Neural progenitor cell (in vitro differentiated cells): ENCODE measurements at regions not wholly inside any gene's neighbourhood (a gene's known extent, or its start where the extent isn't known, plus 50 kb on each side); places are given as distances from the start of the nearest gene placed in this dataset.

Experiments used
- DNase-seq: peaks from one replicate; pipeline ENCODE4 v3.0.0-alpha.2; 2016; ENCODE audit warnings: low spot score
- H2AFZ ChIP-seq: fragments of 200-600 bp; sonication (generic); replicated peaks from 2 replicates; pipeline ENCODE4 v1.6.1; 2016; ENCODE audit warnings: antibody characterized with exemption
- H3F3A ChIP-seq: fragments of 200-600 bp; sonication (generic); 2 replicates; pipeline ENCODE4 v1.6.1; 2016; ENCODE audit warnings: antibody characterized with exemption, low read depth
- H3K27ac ChIP-seq: fragments of 200-600 bp; sonication (generic); 2 replicates; pipeline ENCODE4 v1.5.1; 2016; ENCODE audit warnings: mild to moderate bottlenecking
- H3K27me3 ChIP-seq: fragments of 200-600 bp; sonication (generic); 2 replicates; pipeline ENCODE4 v1.6.1; 2016; ENCODE audit warnings: mild to moderate bottlenecking, moderate library complexity
- H3K36me3 ChIP-seq: fragments of 200-600 bp; sonication (generic); 2 replicates; pipeline ENCODE4 v1.5.1; 2016
- H3K4me1 ChIP-seq: fragments of 200-600 bp; sonication (generic); 2 replicates; pipeline ENCODE4 v1.6.1; 2016; ENCODE audit warnings: mixed run types
- H3K4me2 ChIP-seq: fragments of 200-600 bp; sonication (generic); 2 replicates; pipeline ENCODE4 v1.6.1; 2016
- H3K4me3 ChIP-seq: fragments of 200-600 bp; sonication (generic); 2 replicates; pipeline ENCODE4 v1.5.1; 2016
- H3K79me2 ChIP-seq: fragments of 200-600 bp; sonication (generic); 2 replicates; pipeline ENCODE4 v1.6.1; 2016; ENCODE audit warnings: low read depth
- H3K9ac ChIP-seq: fragments of 200-600 bp; sonication (generic); 2 replicates; pipeline ENCODE4 v1.6.1; 2016
- H3K9me3 ChIP-seq: fragments of 200-600 bp; sonication (generic); 2 replicates; pipeline ENCODE4 v1.5.1; 2016; ENCODE audit warnings: low read depth
- H4K20me1 ChIP-seq: fragments of 200-600 bp; sonication (generic); 2 replicates; pipeline ENCODE4 v1.6.1; 2016; ENCODE audit warnings: low read depth
- H3K27ac Mint-ChIP-seq: 3 replicates; pipeline ENCODE4 v1.8.0; 2021; ENCODE audit warnings: mixed read lengths
- H3K27me3 Mint-ChIP-seq: 2 replicates; pipeline ENCODE4 v1.8.0; 2022; ENCODE audit warnings: low read depth, mild to moderate bottlenecking, inconsistent platforms, moderate library complexity, mixed read lengths; ENCODE audit not compliant: insufficient read depth
- H3K36me3 Mint-ChIP-seq: 3 replicates; pipeline ENCODE4 v1.8.0; 2021; ENCODE audit warnings: mixed read lengths
- H3K4me1 Mint-ChIP-seq: 3 replicates; pipeline ENCODE4 v1.8.0; 2021; ENCODE audit warnings: mixed read lengths
- H3K4me3 Mint-ChIP-seq: 3 replicates; pipeline ENCODE4 v1.8.0; 2021; ENCODE audit warnings: mild to moderate bottlenecking, moderate library complexity, mixed read lengths
- H3K9me3 Mint-ChIP-seq: 3 replicates; pipeline ENCODE4 v1.8.0; 2020; ENCODE audit warnings: mixed read lengths
- EZH2 ChIP-seq: fragments of 200-600 bp; sonication (generic); IDR thresholded peaks from 2 replicates; pipeline ENCODE4 v1.6.1; 2017; ENCODE audit warnings: antibody characterized with exemption, mild to moderate bottlenecking, moderate library complexity
- EZH2phosphoT487 ChIP-seq: fragments of 200-600 bp; sonication (generic); IDR thresholded peaks from 2 replicates; pipeline ENCODE4 v1.6.1; 2017; ENCODE audit warnings: antibody characterized with exemption
- TF ChIP-seq, protein P1 (sequence below): fragments of 200-600 bp; sonication (generic); IDR thresholded peaks from 2 replicates; pipeline ENCODE4 v1.5.1; 2017; ENCODE audit warnings: antibody characterized with exemption, mild to moderate bottlenecking

DNA sequence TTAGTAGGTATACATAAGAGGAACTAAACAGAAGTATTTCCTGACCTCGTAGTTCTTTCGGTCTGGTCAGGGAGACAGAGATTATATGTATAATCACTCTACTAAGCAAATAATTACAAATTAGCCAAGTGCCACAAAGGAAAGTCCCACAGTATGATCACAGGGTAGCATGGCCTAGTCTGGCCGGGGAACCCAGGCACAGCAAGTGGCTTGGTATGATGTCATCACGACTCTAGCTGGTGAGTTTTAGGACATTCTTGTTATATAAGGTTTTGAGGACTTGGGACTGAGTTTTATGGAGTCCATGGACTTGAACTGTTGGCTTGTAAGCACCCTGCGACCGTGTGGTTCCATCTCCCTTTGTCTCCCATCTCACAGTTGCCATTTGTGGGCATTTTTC, 316.5 kb upstream of the ZFHX3 start:
- H3K4me2 ChIP-seq, result no peak overlapping the region
- no peak for TF ChIP-seq EZH2
- TF ChIP-seq, protein P1, sequence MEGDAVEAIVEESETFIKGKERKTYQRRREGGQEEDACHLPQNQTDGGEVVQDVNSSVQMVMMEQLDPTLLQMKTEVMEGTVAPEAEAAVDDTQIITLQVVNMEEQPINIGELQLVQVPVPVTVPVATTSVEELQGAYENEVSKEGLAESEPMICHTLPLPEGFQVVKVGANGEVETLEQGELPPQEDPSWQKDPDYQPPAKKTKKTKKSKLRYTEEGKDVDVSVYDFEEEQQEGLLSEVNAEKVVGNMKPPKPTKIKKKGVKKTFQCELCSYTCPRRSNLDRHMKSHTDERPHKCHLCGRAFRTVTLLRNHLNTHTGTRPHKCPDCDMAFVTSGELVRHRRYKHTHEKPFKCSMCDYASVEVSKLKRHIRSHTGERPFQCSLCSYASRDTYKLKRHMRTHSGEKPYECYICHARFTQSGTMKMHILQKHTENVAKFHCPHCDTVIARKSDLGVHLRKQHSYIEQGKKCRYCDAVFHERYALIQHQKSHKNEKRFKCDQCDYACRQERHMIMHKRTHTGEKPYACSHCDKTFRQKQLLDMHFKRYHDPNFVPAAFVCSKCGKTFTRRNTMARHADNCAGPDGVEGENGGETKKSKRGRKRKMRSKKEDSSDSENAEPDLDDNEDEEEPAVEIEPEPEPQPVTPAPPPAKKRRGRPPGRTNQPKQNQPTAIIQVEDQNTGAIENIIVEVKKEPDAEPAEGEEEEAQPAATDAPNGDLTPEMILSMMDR, result no peak
- TF ChIP-seq EZH2phosphoT487, result no peak
- no peaks in the 10 kb centered on the region for H3K4me1 ChIP-seq
- no peak overlapping the region for H3K27ac Mint-ChIP-seq
- no peaks in the 10 kb centered on the region for H3K36me3 ChIP-seq
- peaks cover 2% of the 10 kb centered on the region for H3K27me3 Mint-ChIP-seq
- no peak overlapping the region for H3K9ac ChIP-seq
- no peak overlapping the region for H3K4me3 Mint-ChIP-seq
- no peaks in the 10 kb centered on the region for H3F3A ChIP-seq
- no peaks in the 10 kb centered on the region for H3K36me3 Mint-ChIP-seq
- no peaks in the 10 kb centered on the region for H3K9me3 Mint-ChIP-seq
- H3K27ac ChIP-seq, result no peak overlapping the region
- H3K79me2 ChIP-seq, result no peaks in the 10 kb centered on the region
- H4K20me1 ChIP-seq, result no peaks in the 10 kb centered on the region
- DNase-seq, result no peak
- no peak overlapping the region for H3K4me3 ChIP-seq
- H3K9me3 ChIP-seq, result no peaks in the 10 kb centered on the region
- no peaks in the 10 kb centered on the region for H3K27me3 ChIP-seq
- H3K4me1 Mint-ChIP-seq, result no peaks in the 10 kb centered on the region
- H2AFZ ChIP-seq, result no peak overlapping the region

DNA sequence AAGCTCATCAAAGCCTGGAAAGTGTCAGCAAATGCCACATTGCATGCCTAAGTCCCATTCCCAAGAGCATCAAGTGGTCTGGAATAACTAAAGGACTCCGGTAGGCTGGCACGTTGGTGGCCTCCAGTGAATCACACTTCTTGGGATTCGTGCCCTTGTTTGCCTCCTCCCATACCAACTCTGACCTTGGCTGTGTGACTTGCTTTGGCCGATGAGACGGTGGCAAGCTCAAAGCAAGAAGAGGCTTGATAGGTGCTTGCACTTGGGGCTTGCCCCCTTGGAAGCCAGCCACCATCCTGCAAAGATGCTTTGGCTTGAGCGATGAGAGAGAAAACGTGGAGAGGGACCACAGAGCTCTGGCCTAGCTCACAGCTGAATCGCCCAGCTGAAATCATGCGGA, 313.1 kb upstream of the ZFHX3 start:
- no peaks in the 10 kb centered on the region for H3K36me3 ChIP-seq
- H3K4me1 ChIP-seq, result peaks cover 6% of the 10 kb centered on the region
- H3K79me2 ChIP-seq, result no peaks in the 10 kb centered on the region

DNA sequence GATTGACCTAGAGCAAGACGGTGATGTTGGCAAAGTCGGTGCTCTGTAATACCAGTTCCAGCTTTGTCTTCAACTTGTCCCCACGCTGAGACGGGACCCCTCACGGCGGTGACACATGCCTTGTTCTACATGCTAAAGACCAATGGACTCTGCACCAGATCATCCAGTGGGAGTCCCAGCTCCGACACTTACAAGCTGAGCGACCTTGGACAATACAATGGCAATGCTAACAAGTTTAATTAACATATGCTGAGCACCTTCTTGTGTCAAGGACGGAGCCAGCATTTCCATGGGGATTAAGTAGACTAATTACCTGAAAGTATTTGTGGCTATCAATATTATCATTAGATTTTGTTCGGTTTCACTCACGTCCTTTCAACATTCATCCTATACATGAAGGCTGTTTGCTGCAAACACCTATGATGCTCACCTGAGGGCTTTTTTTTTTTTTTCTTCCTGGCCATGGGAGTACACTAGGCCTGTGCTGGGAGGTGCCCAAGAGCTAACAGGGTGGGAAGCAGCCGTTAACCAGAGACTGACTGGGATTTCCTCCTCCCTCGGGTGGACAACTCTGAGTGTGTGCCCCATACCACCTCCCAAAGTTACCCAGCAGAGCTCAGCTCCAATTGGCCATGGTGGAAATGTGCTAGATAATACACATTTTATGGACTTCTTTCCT, 308.6 kb upstream of the ZFHX3 start:
- Mint-ChIP-seq H3K4me3 (no peak overlapping the region), H3K27ac (no peak overlapping the region)
- DNase-seq, result peak; percentile 2

More for the DNA sequence above, 313.1 kb upstream of the ZFHX3 start:
- peaks cover 3% of the 10 kb centered on the region for H3K4me1 Mint-ChIP-seq
- H3K27ac Mint-ChIP-seq, result no peak overlapping the region
- no peak for TF ChIP-seq EZH2
- TF ChIP-seq EZH2phosphoT487, result no peak
- TF ChIP-seq, protein P1, result no peak
- Histone ChIP-seq H3K27ac (no peak overlapping the region), H3K9me3 (no peaks in the 10 kb centered on the region), H4K20me1 (no peaks in the 10 kb centered on the region), H3F3A (peaks cover under 1% of the 10 kb centered on the region), H3K4me2 (no peak overlapping the region), H3K27me3 (no peaks in the 10 kb centered on the region), H2AFZ (no peak overlapping the region), H3K9ac (no peak overlapping the region), H3K4me3 (no peak overlapping the region)
- H3K4me3 Mint-ChIP-seq, result no peak overlapping the region
- no peak for DNase-seq
- no peaks in the 10 kb centered on the region for H3K36me3 Mint-ChIP-seq
- no peaks in the 10 kb centered on the region for H3K9me3 Mint-ChIP-seq
- H3K27me3 Mint-ChIP-seq, result peaks cover 4% of the 10 kb centered on the region

More for the DNA sequence above, 308.6 kb upstream of the ZFHX3 start:
- H3K9me3 ChIP-seq, result no peaks in the 10 kb centered on the region
- no peak overlapping the region for H3K9ac ChIP-seq
- no peaks in the 10 kb centered on the region for H3K27me3 ChIP-seq
- no peak overlapping the region for H3K4me2 ChIP-seq
- Mint-ChIP-seq H3K9me3 (no peaks in the 10 kb centered on the region), H3K4me1 (peaks cover 31% of the 10 kb centered on the region), H3K36me3 (no peaks in the 10 kb centered on the region), H3K27me3 (peaks cover 12% of the 10 kb centered on the region)
- H4K20me1 ChIP-seq, result peaks cover 13% of the 10 kb centered on the region
- H3K36me3 ChIP-seq, result no peaks in the 10 kb centered on the region
- no peak overlapping the region for H3K4me3 ChIP-seq
- H3F3A ChIP-seq, result peaks cover 22% of the 10 kb centered on the region
- H3K4me1 ChIP-seq, result peaks cover 33% of the 10 kb centered on the region
- TF ChIP-seq EZH2 (no peak), EZH2phosphoT487 (no peak)
- TF ChIP-seq, protein P1, result no peak
- H2AFZ ChIP-seq, result no peak overlapping the region
- no peak overlapping the region for H3K27ac ChIP-seq
- H3K79me2 ChIP-seq, result no peaks in the 10 kb centered on the region
